ENCODE measurements at regions not wholly inside any gene's neighbourhood (a gene's known extent, or its start where the extent isn't known, plus 50 kb on each side); places are given as distances from the start of the nearest gene placed in this dataset.

GRCh38 chr6:159469443-159469842 lies 223.6 kb downstream of the SOD2 start:
- no peak overlapping the region for H2AFZ ChIP-seq (ENCODE audit: low read length)
- no peak overlapping the region for H2AK5ac ChIP-seq (ENCODE audit: insufficient read length, low read length)
- no peaks in the 10 kb centered on the region for H4K20me1 ChIP-seq (ENCODE audit: control insufficient read depth, insufficient read depth, insufficient read length)
- H3K27ac ChIP-seq (ENCODE audit: insufficient read length, low read depth, low read length), result no peak overlapping the region
- TF ChIP-seq CTCF (conservative IDR thresholded peaks at IDR 0.05), result no peak
- no peak overlapping the region for H2BK120ac ChIP-seq (ENCODE audit: low read depth, low read length, poor library complexity, severe bottlenecking)
- DNase-seq, result no peak
- H3K9ac ChIP-seq (ENCODE audit: extremely low read depth, insufficient read length, low read length), result no peak overlapping the region
- H3K4ac ChIP-seq (ENCODE audit: low read depth, low read length), result no peak overlapping the region
- no peaks in the 10 kb centered on the region for H3K79me1 ChIP-seq (ENCODE audit: insufficient read depth, low read depth, low read length, poor library complexity, severe bottlenecking)
- H2BK20ac ChIP-seq (ENCODE audit: low read depth, low read length, poor library complexity, severe bottlenecking), result no peak overlapping the region
- Mint-ChIP-seq H3K27me3 (ENCODE audit: low read depth) (peaks cover 4% of the 10 kb centered on the region), H3K36me3 (ENCODE audit: insufficient read depth in 1 of 3, low read depth in 3 of 3) (no peaks in the 10 kb centered on the region; a peak in 2 of 7 replicates), H3K9me3 (peaks cover 22 to 47% of the 10 kb centered on the region in 2 experiments), H3K4me1 (no peaks in the 10 kb centered on the region), H3K4me3 (no peak overlapping the region), H3K27ac (no peak overlapping the region)
- H3K18ac ChIP-seq (ENCODE audit: insufficient read length, low read depth, low read length), result no peak overlapping the region
- H2BK12ac ChIP-seq (ENCODE audit: insufficient read length, low read depth, low read length), result no peak overlapping the region
- H3K14ac ChIP-seq (ENCODE audit: insufficient read depth, low read length), result no peak overlapping the region
- H3K79me2 ChIP-seq (ENCODE audit: insufficient read depth, low read length), result no peaks in the 10 kb centered on the region
- H3K9me3 ChIP-seq (ENCODE audit: control insufficient read depth, low read depth, low read length), result no peaks in the 10 kb centered on the region
- no peak overlapping the region for H3K4me2 ChIP-seq (ENCODE audit: insufficient read depth, insufficient read length, low read length)
- no peak overlapping the region for H3K56ac ChIP-seq (ENCODE audit: insufficient read length, low read depth, low read length)
- WGBS (ENCODE audit: extremely low coverage, insufficient read length, low lambda C conversion rate), result no CpG with 5 or more reads among the region's 4 CpGs
- H3K4me1 ChIP-seq (ENCODE audit: insufficient read depth, low read length), result no peaks in the 10 kb centered on the region
- no peaks in the 10 kb centered on the region for H3K27me3 ChIP-seq (ENCODE audit: insufficient read depth, low read length)
- H4K8ac ChIP-seq (replicated peaks; ENCODE audit: insufficient read length, low read depth, low read length), result no peak overlapping the region
- H2BK15ac ChIP-seq (ENCODE audit: low read depth, low read length), result no peak overlapping the region
- no peak overlapping the region for H4K5ac ChIP-seq (ENCODE audit: insufficient read length, low read depth, low read length)
- no peak overlapping the region for H3T11ph ChIP-seq (ENCODE audit: low read length)
- no peak overlapping the region for H4K91ac ChIP-seq (ENCODE audit: insufficient read length, low read depth, low read length)
- no peak overlapping the region for H2BK5ac ChIP-seq (ENCODE audit: insufficient read length, low read length)
- H3K23ac ChIP-seq (ENCODE audit: insufficient read length, low read depth, low read length), result no peak overlapping the region
- H3K23me2 ChIP-seq (ENCODE audit: insufficient read length, low read depth, low read length, poor library complexity, severe bottlenecking), result no peaks in the 10 kb centered on the region

All from H9 (cell line).